Adrenal gland (tissue), 5 donors: ENCODE measurements at regions not wholly inside any gene's neighbourhood (a gene's known extent, or its start where the extent isn't known, plus 50 kb on each side); places are given as distances from the start of the nearest gene placed in this dataset.

ENCODE experiments used
- POLR2A ChIP-seq, 2 donors: fragments of 450-650 bp; IDR thresholded peaks; one replicate each; pipeline ENCODE4 v1.6.1; 2017; ENCODE audit warnings: antibody characterized with exemption in 2 of 2, mild to moderate bottlenecking in 2 of 2, moderate library complexity in 1 of 2
- TF ChIP-seq, protein P1 (sequence below), 6 experiments: fragments of 450-650 bp in 4 of 6; fragments of 200-600 bp in 2 of 6; sonication (generic) in 1 of 6; IDR thresholded peaks; 1 replicate in 5 of 6; 2 replicates in 1 of 6; pipeline versions ENCODE4 v1.5.1 to v1.8.0; 2016 to 2021; ENCODE audit warnings: antibody characterized with exemption in 6 of 6, mild to moderate bottlenecking in 2 of 6, moderate library complexity in 1 of 6
- donor health status: DM: no; HTN: no; CAD: no.

- TF ChIP-seq, protein P1, sequence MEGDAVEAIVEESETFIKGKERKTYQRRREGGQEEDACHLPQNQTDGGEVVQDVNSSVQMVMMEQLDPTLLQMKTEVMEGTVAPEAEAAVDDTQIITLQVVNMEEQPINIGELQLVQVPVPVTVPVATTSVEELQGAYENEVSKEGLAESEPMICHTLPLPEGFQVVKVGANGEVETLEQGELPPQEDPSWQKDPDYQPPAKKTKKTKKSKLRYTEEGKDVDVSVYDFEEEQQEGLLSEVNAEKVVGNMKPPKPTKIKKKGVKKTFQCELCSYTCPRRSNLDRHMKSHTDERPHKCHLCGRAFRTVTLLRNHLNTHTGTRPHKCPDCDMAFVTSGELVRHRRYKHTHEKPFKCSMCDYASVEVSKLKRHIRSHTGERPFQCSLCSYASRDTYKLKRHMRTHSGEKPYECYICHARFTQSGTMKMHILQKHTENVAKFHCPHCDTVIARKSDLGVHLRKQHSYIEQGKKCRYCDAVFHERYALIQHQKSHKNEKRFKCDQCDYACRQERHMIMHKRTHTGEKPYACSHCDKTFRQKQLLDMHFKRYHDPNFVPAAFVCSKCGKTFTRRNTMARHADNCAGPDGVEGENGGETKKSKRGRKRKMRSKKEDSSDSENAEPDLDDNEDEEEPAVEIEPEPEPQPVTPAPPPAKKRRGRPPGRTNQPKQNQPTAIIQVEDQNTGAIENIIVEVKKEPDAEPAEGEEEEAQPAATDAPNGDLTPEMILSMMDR (IDR thresholded peaks at IDR 0.05) = no peak
- no peak for TF ChIP-seq POLR2A (IDR thresholded peaks at IDR 0.05)
These were observed 151.9 kb downstream of the SPATA31D1 start for GRCh38 chr9:82140471-82140870.
